ENCODE measurements at regions not wholly inside any gene's neighbourhood (a gene's known extent, or its start where the extent isn't known, plus 50 kb on each side); places are given as distances from the start of the nearest gene placed in this dataset.

GRCh38 chr11:109298865-109299264 lies 123.1 kb upstream of the C11orf87 start:
- TF ChIP-seq POLR2A (conservative IDR thresholded peaks at IDR 0.05) (no peak), SP1 (CRISPR knock-in tag; IDR thresholded peaks at IDR 0.05) (no peak), ERF (CRISPR knock-in tag; IDR thresholded peaks at IDR 0.05) (no peak), TAF9B (IDR thresholded peaks at IDR 0.05; ENCODE audit: partially characterized antibody) (no peak), TEAD4 (IDR thresholded peaks at IDR 0.05; ENCODE audit: low read length) (no peak), TEAD4 (CRISPR knock-in tag; IDR thresholded peaks at IDR 0.05; ENCODE audit: borderline replicate concordance) (no peak), ZNF3 (CRISPR knock-in tag; IDR thresholded peaks at IDR 0.05) (no peak)
